ENCODE measurements at regions not wholly inside any gene's neighbourhood (a gene's known extent, or its start where the extent isn't known, plus 50 kb on each side); places are given as distances from the start of the nearest gene placed in this dataset.

DNA sequence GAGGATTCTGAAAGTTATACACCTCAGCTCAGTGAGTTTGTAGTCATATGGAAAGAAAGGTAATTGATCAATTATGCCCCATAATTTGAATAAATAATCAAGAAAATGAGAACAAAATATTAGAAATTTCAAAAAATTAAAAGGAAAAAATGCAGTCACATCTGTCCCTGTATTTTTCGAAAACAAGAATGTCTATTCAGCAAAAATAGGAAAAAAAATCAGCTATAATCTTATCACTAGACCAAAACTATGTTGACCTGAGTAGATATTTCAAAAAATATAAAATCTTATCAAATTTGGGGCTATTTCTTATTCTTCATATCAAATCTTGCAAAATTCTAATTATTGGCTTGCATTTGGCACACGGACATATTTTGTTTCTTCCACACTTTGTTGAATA lies 501.2 kb upstream of the CNTN3 start:
- H3K4me3 ChIP-seq (ENCODE audit: low read length), result no peak overlapping the region
- TF ChIP-seq, protein P1, sequence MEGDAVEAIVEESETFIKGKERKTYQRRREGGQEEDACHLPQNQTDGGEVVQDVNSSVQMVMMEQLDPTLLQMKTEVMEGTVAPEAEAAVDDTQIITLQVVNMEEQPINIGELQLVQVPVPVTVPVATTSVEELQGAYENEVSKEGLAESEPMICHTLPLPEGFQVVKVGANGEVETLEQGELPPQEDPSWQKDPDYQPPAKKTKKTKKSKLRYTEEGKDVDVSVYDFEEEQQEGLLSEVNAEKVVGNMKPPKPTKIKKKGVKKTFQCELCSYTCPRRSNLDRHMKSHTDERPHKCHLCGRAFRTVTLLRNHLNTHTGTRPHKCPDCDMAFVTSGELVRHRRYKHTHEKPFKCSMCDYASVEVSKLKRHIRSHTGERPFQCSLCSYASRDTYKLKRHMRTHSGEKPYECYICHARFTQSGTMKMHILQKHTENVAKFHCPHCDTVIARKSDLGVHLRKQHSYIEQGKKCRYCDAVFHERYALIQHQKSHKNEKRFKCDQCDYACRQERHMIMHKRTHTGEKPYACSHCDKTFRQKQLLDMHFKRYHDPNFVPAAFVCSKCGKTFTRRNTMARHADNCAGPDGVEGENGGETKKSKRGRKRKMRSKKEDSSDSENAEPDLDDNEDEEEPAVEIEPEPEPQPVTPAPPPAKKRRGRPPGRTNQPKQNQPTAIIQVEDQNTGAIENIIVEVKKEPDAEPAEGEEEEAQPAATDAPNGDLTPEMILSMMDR (conservative IDR thresholded peaks at IDR 0.05; ENCODE audit: low read length), result no peak
- DNase-seq (ENCODE audit: low read depth), result no peak

DNA sequence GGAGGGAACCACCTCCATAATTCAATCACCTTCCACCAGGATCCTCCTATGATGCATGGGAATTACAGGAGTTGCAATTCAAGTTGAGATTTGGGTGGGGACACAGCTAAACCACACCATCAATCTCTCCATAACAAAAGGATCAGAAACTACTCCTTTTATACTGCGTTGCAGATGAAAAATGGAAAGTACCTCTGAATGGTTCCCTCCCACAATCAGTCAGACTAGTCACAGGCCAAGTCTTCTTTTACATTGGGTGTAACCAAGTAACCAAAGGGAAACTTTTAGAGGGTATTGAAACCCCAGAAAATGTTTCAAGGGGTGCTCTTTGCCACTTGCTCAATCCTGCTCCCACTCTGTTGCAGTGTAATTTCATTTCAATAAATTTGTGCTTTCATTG lies 504.3 kb upstream of the CNTN3 start:
- no peak for DNase-seq (ENCODE audit: low read depth)

DNA sequence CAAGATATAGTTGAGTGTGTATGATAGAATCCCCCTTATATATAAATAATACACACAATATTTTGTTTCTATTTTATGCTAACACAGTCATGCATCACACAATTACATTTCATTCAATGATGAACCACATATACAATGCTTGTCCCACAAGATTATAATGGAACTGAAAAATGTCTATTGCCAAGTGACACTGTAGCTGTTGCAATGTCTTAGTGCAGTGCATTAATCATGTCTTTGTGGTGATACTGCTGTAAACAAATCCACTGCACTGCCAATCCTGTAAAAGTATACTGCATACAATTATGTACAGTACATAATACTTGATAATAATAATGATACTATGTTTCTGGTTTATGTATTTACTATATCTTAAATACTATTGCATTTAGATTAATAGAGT lies 512.1 kb upstream of the CNTN3 start:
- DNase-seq (ENCODE audit: low read depth), result no peak
- TF ChIP-seq, protein P1 (conservative IDR thresholded peaks at IDR 0.05; ENCODE audit: low read length), result no peak
- no peak overlapping the region for H3K4me3 ChIP-seq (ENCODE audit: low read length)

More for the DNA sequence above, 504.3 kb upstream of the CNTN3 start:
- H3K4me3 ChIP-seq (ENCODE audit: low read length), result no peak overlapping the region
- TF ChIP-seq, protein P1 (conservative IDR thresholded peaks at IDR 0.05; ENCODE audit: low read length), result no peak

DNA sequence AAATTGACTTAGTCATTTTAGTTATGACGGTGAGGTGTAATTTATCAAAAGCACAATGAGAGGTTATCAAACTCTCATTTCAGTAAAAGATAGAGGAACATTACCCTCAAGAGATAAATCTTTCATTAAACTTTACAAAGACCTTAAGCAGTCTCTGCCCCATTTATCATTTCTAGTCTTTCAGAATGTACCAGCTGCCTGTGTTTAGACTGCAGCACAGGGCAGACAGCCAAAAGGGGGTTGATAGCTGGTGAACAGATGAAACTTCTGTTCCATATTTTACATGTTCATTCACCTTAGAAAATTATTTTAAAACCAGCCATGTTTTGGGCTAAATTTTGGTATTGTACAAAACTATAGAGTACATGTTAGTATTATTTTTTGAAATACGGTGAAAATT lies 514.6 kb upstream of the CNTN3 start:
- TF ChIP-seq, protein P1 (conservative IDR thresholded peaks at IDR 0.05; ENCODE audit: low read length), result no peak
- no peak overlapping the region for H3K4me3 ChIP-seq (ENCODE audit: low read length)
- no peak for DNase-seq (ENCODE audit: low read depth)

DNA sequence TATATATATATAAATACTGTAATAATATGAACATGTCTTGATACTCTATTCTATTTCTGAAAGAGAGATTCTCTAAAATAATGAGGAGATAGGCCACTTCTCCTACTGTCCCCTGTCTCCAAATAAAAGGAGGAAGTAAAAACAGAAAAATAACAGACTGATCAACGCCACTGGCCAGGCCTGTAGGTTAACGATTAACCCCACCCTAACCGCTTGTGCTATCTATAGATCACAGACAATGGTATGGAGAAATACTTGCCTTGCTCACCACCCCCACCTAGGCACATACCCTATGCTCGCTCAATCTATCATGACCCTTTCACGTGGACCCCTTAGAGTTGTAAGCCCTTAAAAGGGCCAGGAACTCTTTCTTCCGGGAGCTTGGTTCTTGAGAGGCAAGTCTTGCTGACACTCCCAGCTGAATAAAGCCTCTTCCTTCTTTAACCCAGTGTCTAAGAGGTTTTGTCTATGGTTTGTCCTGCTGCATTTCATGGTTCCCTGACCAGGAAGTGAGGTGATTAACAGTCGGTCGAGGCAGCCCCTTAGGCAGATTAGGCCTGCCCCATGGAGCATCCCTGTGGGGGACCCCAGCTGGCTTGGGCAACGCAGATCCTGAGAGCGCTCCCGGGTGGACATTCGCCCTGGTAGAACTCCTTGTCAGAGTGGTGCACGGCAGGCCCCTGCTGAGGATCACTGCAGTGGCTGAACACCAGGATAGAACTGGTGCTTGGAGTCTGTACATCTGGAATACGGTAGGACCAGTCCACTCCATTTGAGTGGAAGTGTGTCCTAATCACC lies 521.8 kb upstream of the CNTN3 start:
- DNase-seq (ENCODE audit: low read depth), result no peak
- H3K4me3 ChIP-seq (ENCODE audit: low read length), result no peak overlapping the region
- TF ChIP-seq, protein P1 (conservative IDR thresholded peaks at IDR 0.05; ENCODE audit: low read length), result no peak

DNA sequence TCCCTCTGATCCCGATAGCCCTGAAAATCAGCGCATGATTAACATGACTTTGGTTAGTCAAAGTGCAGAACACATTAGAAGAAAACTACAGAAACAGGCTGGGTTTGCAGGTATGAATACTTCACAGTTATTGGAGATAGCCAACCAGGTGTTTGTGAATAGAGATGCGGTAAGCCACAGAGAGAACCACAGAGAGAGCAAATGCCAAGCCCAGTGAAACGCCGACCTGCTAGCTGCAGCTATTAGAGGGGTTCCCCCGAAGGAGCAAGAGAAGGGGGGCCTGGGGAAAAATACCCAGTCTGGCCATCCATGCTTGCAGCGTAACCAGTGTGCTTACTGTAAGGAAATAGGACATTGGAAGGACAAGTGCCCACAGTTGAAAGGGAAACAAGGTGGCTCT lies 523.9 kb upstream of the CNTN3 start:
- DNase-seq (ENCODE audit: low read depth), result no peak
- no peak overlapping the region for H3K4me3 ChIP-seq (ENCODE audit: low read length)
- TF ChIP-seq, protein P1 (conservative IDR thresholded peaks at IDR 0.05; ENCODE audit: low read length), result no peak

DNA sequence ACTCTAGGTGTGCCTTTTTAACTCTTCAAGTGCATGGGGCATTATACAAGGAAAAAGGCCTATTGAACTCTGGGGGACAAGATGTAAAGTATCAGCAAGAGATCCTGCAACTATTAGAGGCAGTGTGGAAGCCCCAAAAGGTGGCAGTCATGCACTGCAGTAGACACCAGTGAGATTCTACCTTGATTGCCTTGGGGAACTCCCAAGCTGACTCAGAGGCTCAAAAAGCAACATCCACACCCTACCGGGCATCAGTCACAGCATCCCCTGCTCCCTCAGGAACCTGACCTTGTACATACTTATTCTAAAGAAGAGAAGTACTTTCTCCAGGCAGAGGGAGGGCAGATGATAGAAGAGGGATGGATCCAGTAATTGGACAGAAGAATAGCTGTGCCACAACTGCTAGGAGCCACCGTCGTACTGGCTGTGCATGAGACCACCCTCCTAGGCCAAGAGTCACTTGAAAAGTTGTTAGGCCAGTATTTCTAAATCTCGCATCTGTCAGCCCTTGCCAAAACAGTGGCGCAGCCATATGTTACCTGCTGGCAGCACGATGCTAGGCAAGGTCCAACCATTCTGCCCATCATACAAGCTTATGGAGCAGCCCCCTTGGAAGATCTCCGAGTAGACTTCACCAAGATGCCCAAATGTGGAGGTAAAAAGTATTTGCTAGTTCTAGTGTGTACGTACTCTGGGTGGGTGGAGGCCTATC lies 523.1 kb upstream of the FRG2C start:
- no peak for DNase-seq (ENCODE audit: low read depth)
- TF ChIP-seq, protein P1 (conservative IDR thresholded peaks at IDR 0.05; ENCODE audit: low read length), result no peak
- no peak overlapping the region for H3K4me3 ChIP-seq (ENCODE audit: low read length)

Data from AG10803 (cell line).